HL-60 (cell line): ENCODE measurements at regions not wholly inside any gene's neighbourhood (a gene's known extent, or its start where the extent isn't known, plus 50 kb on each side); places are given as distances from the start of the nearest gene placed in this dataset.

Experiments used
- DNase-seq, 2 experiments: peaks; one replicate each; pipeline ENCODE4 v3.0.0-alpha.2; 2010 to 2020; ENCODE audit warnings: low read depth in 1 of 2, low spot score in 1 of 2
- H3K27ac ChIP-seq: fragments of 250-450 bp; sonication (Bioruptor Pico); replicated peaks from 2 replicates; pipeline ENCODE4 v1.5.1; 2020; ENCODE audit warnings: mild to moderate bottlenecking, moderate library complexity
- H3K27me3 ChIP-seq: fragments of 250-450 bp; sonication (Bioruptor Pico); 2 replicates; pipeline ENCODE4 v1.5.1; 2021; ENCODE audit warnings: mild to moderate bottlenecking, moderate library complexity; ENCODE audit not compliant: insufficient read depth, poor library complexity, severe bottlenecking
- H3K4me3 ChIP-seq: replicated peaks from 2 replicates; pipeline ENCODE4 v1.5.1; 2011; ENCODE audit warnings: mild to moderate bottlenecking, control low read depth, low read length; ENCODE audit not compliant: insufficient read depth
- GABPA ChIP-seq: IDR thresholded peaks from 2 replicates; pipeline ENCODE4 v1.6.1; 2012; ENCODE audit warnings: low read depth
- POLR2AphosphoS5 ChIP-seq: IDR thresholded peaks from 2 replicates; pipeline ENCODE4 v1.6.1; 2012; ENCODE audit warnings: low read depth
- SPI1 ChIP-seq: IDR thresholded peaks from 2 replicates; pipeline ENCODE4 v1.6.1; 2012; ENCODE audit warnings: low read depth, mild to moderate bottlenecking, borderline replicate concordance
- TF ChIP-seq, protein P1 (sequence below): IDR thresholded peaks from one replicate; pipeline ENCODE4 v1.5.1; 2011; ENCODE audit warnings: low read length, control low read depth, inconsistent platforms; ENCODE audit not compliant: insufficient read depth
- TF ChIP-seq, protein P2 (sequence below): IDR thresholded peaks from 2 replicates; pipeline ENCODE4 v1.6.1; 2012; ENCODE audit warnings: low read depth; ENCODE audit not compliant: insufficient replicate concordance

DNA sequence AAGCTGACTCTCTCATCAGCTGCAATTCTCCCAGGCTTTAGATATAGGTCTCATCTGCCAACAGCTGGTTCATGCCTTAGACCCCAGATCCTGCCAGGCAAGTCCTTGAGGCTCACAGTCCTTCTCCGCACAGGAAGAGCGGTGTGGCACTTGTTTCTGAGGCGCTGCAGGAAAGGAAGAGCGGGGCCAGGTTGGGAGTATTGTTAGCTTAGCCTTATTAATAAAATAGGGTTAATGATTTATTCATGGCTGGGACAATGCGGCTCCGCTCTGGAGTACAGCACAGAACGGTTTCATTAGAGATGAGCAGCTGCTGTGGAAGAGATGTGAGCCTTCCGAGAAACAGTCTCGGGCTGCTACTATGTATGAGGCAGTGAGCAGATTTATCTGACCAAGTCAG lies 78.1 kb downstream of the FZD1 start:
- Histone ChIP-seq H3K27ac (no peak overlapping the region), H3K27me3 (no peaks in the 10 kb centered on the region), H3K4me3 (no peak overlapping the region)
- TF ChIP-seq POLR2AphosphoS5 (no peak), SPI1 (no peak), GABPA (no peak)
- TF ChIP-seq, protein P1, sequence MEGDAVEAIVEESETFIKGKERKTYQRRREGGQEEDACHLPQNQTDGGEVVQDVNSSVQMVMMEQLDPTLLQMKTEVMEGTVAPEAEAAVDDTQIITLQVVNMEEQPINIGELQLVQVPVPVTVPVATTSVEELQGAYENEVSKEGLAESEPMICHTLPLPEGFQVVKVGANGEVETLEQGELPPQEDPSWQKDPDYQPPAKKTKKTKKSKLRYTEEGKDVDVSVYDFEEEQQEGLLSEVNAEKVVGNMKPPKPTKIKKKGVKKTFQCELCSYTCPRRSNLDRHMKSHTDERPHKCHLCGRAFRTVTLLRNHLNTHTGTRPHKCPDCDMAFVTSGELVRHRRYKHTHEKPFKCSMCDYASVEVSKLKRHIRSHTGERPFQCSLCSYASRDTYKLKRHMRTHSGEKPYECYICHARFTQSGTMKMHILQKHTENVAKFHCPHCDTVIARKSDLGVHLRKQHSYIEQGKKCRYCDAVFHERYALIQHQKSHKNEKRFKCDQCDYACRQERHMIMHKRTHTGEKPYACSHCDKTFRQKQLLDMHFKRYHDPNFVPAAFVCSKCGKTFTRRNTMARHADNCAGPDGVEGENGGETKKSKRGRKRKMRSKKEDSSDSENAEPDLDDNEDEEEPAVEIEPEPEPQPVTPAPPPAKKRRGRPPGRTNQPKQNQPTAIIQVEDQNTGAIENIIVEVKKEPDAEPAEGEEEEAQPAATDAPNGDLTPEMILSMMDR: no peak
- TF ChIP-seq, protein P2, sequence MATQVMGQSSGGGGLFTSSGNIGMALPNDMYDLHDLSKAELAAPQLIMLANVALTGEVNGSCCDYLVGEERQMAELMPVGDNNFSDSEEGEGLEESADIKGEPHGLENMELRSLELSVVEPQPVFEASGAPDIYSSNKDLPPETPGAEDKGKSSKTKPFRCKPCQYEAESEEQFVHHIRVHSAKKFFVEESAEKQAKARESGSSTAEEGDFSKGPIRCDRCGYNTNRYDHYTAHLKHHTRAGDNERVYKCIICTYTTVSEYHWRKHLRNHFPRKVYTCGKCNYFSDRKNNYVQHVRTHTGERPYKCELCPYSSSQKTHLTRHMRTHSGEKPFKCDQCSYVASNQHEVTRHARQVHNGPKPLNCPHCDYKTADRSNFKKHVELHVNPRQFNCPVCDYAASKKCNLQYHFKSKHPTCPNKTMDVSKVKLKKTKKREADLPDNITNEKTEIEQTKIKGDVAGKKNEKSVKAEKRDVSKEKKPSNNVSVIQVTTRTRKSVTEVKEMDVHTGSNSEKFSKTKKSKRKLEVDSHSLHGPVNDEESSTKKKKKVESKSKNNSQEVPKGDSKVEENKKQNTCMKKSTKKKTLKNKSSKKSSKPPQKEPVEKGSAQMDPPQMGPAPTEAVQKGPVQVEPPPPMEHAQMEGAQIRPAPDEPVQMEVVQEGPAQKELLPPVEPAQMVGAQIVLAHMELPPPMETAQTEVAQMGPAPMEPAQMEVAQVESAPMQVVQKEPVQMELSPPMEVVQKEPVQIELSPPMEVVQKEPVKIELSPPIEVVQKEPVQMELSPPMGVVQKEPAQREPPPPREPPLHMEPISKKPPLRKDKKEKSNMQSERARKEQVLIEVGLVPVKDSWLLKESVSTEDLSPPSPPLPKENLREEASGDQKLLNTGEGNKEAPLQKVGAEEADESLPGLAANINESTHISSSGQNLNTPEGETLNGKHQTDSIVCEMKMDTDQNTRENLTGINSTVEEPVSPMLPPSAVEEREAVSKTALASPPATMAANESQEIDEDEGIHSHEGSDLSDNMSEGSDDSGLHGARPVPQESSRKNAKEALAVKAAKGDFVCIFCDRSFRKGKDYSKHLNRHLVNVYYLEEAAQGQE: no peak
- no peak for DNase-seq

DNA sequence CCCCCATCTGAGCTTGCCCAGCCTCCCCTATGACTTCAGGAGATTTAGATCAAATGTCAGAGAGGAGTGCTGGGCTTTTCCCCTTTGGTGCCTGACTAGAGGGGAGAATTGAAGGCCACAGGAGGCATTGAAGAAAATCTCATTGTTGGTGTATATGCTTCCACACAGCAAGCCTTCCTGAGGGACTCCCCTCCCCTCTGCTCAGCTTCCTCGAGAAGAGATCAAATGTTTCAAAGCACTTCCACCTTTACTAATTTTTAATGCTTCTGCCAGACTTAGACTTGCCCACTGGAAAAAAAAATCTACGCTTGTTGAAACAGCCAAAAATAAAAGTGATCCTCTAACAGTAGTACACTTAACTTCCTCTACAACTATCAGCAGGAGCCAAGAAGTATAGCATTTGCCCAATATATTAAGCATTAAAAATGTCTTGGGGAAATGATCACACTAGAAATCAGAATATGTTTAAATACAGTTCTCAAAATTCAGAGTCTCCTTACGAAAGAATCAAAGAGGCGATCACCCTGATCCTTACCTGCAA lies 79.3 kb downstream of the FZD1 start:
- H3K27me3 ChIP-seq: no peaks in the 10 kb centered on the region
- TF ChIP-seq GABPA: no peak
- DNase-seq: no peak
- H3K4me3 ChIP-seq: no peak overlapping the region
- H3K27ac ChIP-seq: no peak overlapping the region

DNA sequence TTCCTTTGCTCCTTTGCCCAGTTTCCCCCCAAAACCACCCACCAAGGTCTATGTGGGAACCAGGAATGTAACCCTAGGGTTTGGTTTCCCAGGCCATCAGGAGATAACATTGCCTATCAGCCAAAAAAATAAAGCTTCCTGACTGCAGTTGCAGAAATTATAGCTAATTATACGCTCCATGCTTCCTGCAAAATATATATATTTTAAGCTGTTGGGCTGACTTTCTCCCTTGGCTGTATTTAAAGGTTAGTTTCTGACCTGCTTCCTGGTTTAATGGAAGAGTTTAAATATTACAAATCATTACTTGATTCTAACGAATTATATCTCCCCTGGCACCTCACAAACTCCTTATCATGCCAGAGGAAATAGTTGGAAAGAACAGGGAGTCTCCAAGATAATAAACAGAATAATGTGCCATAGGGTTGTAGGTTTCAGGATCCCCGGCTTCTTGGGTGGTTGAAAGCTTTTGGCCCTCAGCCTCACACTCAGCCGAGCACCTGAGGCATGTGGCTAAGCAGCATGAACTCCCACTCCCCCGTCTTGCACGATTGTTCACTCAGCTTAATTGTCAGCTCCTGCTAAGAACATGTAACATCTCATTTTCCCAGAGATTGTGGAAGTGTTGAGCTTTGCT lies 79.9 kb downstream of the FZD1 start:
- Histone ChIP-seq H3K4me3 (no peak overlapping the region), H3K27ac (no peak overlapping the region)
- DNase-seq: no peak

DNA sequence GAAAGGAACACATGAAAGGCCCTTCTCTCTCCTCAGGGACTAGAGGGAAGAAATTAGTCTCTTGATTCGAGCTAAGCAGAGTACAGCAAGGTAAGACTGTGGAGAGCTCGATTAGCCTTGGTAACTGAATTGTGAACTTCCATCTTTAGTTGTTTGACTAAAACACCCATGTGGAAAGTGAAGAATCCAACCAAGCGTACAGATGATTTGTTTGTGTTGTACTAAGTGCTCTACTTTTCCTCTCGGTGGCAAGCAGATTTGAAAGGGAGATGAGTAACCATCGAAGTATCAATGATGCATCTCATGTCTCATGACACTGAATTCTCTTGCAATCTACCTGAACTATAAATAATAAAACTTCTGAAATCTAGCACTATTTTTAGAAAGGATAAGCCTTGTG lies 80.7 kb downstream of the FZD1 start:
- H3K27me3 ChIP-seq: no peaks in the 10 kb centered on the region
- DNase-seq: no peak
- H3K4me3 ChIP-seq: no peak overlapping the region
- no peak for TF ChIP-seq GABPA
- no peak overlapping the region for H3K27ac ChIP-seq

More for the DNA sequence above, 79.9 kb downstream of the FZD1 start:
- H3K27me3 ChIP-seq: no peaks in the 10 kb centered on the region
- TF ChIP-seq GABPA (no peak), POLR2AphosphoS5 (no peak)
- TF ChIP-seq, protein P1: no peak

DNA sequence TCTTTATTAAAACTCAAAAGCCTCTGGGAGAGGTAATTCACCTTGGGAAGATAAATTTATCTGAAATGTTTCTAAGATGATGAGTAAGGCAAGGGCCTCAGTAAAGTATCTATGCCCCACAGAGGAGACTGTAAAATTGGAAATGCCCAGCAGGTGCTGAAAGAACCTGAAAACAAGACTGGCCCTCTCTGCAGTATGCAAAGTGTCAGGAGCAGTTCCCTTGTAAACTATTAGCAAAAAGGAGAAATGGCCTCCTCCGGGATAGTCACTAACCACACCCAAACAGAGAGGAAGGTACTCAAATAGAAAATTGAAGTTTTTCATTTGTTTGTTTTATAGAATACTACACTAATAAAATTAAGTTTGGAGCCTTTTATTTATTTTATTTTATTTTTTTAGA lies 81.2 kb downstream of the FZD1 start:
- no peak for DNase-seq
- H3K27me3 ChIP-seq: peaks cover 2% of the 10 kb centered on the region
- no peak overlapping the region for H3K4me3 ChIP-seq
- TF ChIP-seq SPI1 (peak; percentile 32; the same call in 1 of the 2 replicates), POLR2AphosphoS5 (no peak)
- H3K27ac ChIP-seq: no peak overlapping the region

DNA sequence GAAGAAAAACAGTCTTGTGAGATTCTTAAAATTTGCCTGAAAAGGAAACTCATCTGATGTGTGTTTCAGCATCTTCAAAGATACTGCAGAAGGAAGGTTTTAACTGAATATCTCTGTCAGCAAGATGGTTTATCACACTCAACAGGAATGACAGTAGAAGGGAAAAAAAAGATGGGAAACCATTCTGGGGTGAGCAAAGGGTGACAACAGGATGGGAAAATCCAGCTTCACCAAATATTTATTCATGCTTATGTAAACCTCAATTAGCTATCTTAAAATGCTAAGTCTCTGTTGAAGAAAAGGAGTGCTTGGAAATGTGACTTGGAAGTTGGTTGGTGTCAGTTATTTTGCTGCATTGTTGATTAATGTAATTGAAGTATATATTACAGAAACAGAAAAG lies 82.2 kb downstream of the FZD1 start:
- peaks cover 2% of the 10 kb centered on the region for H3K27me3 ChIP-seq
- H3K4me3 ChIP-seq: no peak overlapping the region
- DNase-seq: no peak
- TF ChIP-seq POLR2AphosphoS5 (no peak), SPI1 (no peak), GABPA (no peak)
- TF ChIP-seq, protein P1: no peak
- TF ChIP-seq, protein P2: no peak
- no peak overlapping the region for H3K27ac ChIP-seq
